ENCODE measurements at regions not wholly inside any gene's neighbourhood (a gene's known extent, or its start where the extent isn't known, plus 50 kb on each side); places are given as distances from the start of the nearest gene placed in this dataset.
A peak's percentile ranks its signal among the peaks of the same experiment; 100 is the strongest.
"Not testable (repeated sequence)": the region's sequence is repeated elsewhere in the genome, so short reads cannot be mapped to it uniquely, and the experiment has no call there.

- TF ChIP-seq, protein P1, sequence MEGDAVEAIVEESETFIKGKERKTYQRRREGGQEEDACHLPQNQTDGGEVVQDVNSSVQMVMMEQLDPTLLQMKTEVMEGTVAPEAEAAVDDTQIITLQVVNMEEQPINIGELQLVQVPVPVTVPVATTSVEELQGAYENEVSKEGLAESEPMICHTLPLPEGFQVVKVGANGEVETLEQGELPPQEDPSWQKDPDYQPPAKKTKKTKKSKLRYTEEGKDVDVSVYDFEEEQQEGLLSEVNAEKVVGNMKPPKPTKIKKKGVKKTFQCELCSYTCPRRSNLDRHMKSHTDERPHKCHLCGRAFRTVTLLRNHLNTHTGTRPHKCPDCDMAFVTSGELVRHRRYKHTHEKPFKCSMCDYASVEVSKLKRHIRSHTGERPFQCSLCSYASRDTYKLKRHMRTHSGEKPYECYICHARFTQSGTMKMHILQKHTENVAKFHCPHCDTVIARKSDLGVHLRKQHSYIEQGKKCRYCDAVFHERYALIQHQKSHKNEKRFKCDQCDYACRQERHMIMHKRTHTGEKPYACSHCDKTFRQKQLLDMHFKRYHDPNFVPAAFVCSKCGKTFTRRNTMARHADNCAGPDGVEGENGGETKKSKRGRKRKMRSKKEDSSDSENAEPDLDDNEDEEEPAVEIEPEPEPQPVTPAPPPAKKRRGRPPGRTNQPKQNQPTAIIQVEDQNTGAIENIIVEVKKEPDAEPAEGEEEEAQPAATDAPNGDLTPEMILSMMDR (IDR thresholded peaks at IDR 0.05; ENCODE audit: low read depth, low read length), result no peak
- no peak for DNase-seq
- H3K36me3 ChIP-seq, result no peaks in the 10 kb centered on the region
- no peak overlapping the region for H3K4me3 ChIP-seq (ENCODE audit: low read depth, low read length)
- no peaks in the 10 kb centered on the region for H3K27me3 ChIP-seq (ENCODE audit: insufficient read depth, low read depth, severe bottlenecking)
- H3K27ac ChIP-seq, result no peak overlapping the region
- no peaks in the 10 kb centered on the region for H3K9me3 ChIP-seq (ENCODE audit: severe bottlenecking)
Observed at GRCh38 chr1:221972276-221973235, 230.7 kb upstream of the DUSP10 start.

DNA sequence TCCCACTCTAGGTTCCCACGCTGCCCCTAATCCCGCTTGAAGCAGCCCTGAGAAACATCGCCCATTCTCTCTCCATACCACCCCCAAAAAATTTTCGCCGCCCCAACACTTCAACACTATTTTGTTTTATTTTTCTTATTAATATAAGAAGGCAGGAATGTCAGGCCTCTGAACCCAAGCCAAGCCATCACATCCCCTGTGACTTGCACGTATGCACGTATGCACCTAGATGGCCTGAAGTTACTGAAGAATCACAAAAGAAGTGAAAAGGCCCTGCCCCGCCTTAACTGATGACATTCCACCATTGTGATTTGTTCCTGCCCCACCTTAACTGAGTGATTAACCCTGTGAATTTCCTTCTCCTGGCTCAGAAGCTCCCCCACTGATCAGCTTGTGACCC lies 229.1 kb upstream of the DUSP10 start:
- not testable (repeated sequence) for DNase-seq; H3K36me3 ChIP-seq; H3K9me3 ChIP-seq (ENCODE audit: severe bottlenecking); H3K4me3 ChIP-seq (ENCODE audit: low read depth, low read length); H3K27me3 ChIP-seq (ENCODE audit: insufficient read depth, low read depth, severe bottlenecking); H3K27ac ChIP-seq

DNA sequence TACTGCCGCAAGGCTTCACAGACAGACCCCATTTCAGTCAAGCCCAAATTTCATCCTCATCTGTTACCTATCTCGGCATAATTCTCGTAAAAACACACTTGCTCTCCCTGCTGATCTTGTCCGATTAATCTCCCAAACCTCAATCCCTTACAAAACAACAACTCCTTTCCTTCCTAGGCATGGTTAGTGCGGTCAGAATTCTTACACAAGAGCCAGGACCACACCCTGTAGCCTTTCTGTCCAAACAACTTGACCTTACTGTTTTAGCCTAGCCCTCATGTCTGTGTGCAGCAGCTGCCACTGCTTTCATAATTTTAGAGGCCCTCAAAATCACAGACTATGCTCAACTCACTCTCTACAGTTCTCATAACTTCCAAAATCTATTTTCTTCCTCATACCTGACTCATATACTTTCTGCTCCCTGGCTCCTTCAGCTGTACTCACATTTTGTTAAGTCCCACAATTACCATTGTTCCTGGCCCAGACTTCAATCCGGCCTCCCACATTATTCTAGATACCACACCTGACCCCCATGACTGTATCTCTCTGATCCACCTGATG lies 227.5 kb upstream of the DUSP10 start:
- not testable (repeated sequence) for H3K27me3 ChIP-seq (ENCODE audit: insufficient read depth, low read depth, severe bottlenecking); H3K36me3 ChIP-seq; H3K27ac ChIP-seq; DNase-seq; H3K9me3 ChIP-seq (ENCODE audit: severe bottlenecking); H3K4me3 ChIP-seq (ENCODE audit: low read depth, low read length)

DNA sequence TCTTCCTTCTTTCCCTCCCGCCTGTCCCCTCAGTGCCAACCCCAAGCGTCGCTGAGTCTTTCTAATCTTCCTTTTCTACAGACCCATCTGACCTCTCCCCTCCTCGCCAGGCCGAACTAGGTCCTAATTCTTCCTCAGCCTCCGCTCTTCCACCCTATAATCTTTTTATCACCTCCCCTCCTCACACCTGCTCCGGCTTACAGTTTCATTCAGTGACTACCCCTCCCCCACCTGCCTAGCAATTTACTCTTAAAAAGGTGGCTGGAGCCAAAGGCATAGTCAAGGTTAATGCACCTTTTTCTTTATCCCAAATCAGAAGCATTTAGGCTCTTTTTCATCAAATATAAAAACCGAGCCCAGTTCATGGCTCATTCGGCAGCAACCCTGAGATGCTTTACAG lies 225.6 kb upstream of the DUSP10 start:
- not testable (repeated sequence) for H3K27ac ChIP-seq; H3K36me3 ChIP-seq; H3K27me3 ChIP-seq (ENCODE audit: insufficient read depth, low read depth, severe bottlenecking); H3K9me3 ChIP-seq (ENCODE audit: severe bottlenecking); H3K4me3 ChIP-seq (ENCODE audit: low read depth, low read length)
- DNase-seq, result peak; percentile 44

GRCh38 chr1:221966888-221967287 lies 225.0 kb upstream of the DUSP10 start:
- H3K27ac ChIP-seq; H3K27me3 ChIP-seq (ENCODE audit: insufficient read depth, low read depth, severe bottlenecking); H3K4me3 ChIP-seq (ENCODE audit: low read depth, low read length); DNase-seq; H3K36me3 ChIP-seq; H3K9me3 ChIP-seq (ENCODE audit: severe bottlenecking): not testable (repeated sequence)

DNA sequence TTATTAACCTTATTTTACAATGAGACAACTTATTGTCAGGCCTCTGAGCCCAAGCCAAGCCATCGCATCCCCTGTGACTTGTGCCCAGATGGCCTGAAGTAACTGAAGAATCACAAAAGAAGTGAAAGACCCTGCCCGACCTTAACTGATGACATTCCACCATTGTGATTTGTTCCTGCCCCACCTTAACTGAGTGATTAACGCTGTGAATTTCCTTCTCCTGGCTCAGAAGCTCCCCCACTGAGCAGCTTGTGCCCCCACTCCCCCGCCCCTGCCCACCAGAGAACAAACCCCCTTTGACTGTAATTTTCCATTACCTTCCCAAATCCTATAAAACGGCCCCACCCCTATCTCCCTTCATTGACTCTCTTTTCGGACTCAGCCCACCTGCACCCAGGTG lies 224.0 kb upstream of the DUSP10 start:
- H3K27me3 ChIP-seq (ENCODE audit: insufficient read depth, low read depth, severe bottlenecking); DNase-seq; H3K27ac ChIP-seq; H3K36me3 ChIP-seq; H3K9me3 ChIP-seq (ENCODE audit: severe bottlenecking); H3K4me3 ChIP-seq (ENCODE audit: low read depth, low read length): not testable (repeated sequence)

GRCh38 chr1:221965252-221965651 lies 223.4 kb upstream of the DUSP10 start:
- Histone ChIP-seq H3K27me3 (ENCODE audit: insufficient read depth, low read depth, severe bottlenecking) (no peaks in the 10 kb centered on the region), H3K9me3 (ENCODE audit: severe bottlenecking) (no peaks in the 10 kb centered on the region), H3K36me3 (no peaks in the 10 kb centered on the region), H3K27ac (no peak overlapping the region), H3K4me3 (ENCODE audit: low read depth, low read length) (no peak overlapping the region)
- TF ChIP-seq, protein P1 (IDR thresholded peaks at IDR 0.05; ENCODE audit: low read depth, low read length), result no peak
- no peak for DNase-seq

DNA sequence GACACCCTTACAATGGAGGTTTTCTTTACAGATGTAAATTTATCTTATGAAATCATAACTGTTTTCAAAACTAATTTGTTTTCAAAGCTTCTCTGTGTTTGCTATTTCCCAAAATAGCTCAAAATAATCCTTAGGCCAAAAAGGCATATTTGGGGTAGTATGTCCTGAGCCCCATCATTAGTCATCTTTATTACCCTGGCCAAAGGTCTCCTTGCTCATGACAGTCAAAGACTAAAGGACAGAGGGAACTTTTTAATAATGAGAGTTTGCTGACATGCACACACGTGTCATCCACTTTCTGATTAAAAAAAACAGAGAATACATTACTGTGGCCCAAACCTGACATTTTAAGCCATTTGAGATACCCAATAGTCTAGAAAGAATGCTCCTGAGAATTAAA lies 221.9 kb upstream of the DUSP10 start:
- DNase-seq, result no peak

More for the DNA sequence above, 221.9 kb upstream of the DUSP10 start:
- Histone ChIP-seq H3K36me3 (no peaks in the 10 kb centered on the region), H3K27ac (no peak overlapping the region), H3K9me3 (ENCODE audit: severe bottlenecking) (no peaks in the 10 kb centered on the region), H3K27me3 (ENCODE audit: insufficient read depth, low read depth, severe bottlenecking) (no peaks in the 10 kb centered on the region), H3K4me3 (ENCODE audit: low read depth, low read length) (no peak overlapping the region)
- TF ChIP-seq, protein P1 (IDR thresholded peaks at IDR 0.05; ENCODE audit: low read depth, low read length), result no peak
